OCI-LY1 (cell line): ENCODE measurements at regions not wholly inside any gene's neighbourhood (a gene's known extent, or its start where the extent isn't known, plus 50 kb on each side); places are given as distances from the start of the nearest gene placed in this dataset.
A peak's percentile ranks its signal among the peaks of the same experiment; 100 is the strongest.

Source experiments
- H2AFZ ChIP-seq: fragments of 200-600 bp; sonication (generic), shearing (Covaris generic); 2 replicates; pipeline ENCODE4 v1.6.0; 2014; ENCODE audit warnings: antibody characterized with exemption, mild to moderate bottlenecking, low read length
- H3F3A ChIP-seq: fragments of 200-600 bp; sonication (generic), shearing (Covaris generic); 2 replicates; pipeline ENCODE4 v1.6.0; 2014; ENCODE audit warnings: mild to moderate bottlenecking, antibody characterized with exemption, low read length, moderate library complexity; ENCODE audit not compliant: insufficient read depth
- H3K27ac ChIP-seq: fragments of 200-600 bp; sonication (generic); 2 replicates; pipeline ENCODE4 v1.5.1; 2014; ENCODE audit warnings: low read length, mixed run types, mild to moderate bottlenecking, low read depth; ENCODE audit not compliant: poor library complexity, severe bottlenecking
- H3K27me3 ChIP-seq: fragments of 200-600 bp; sonication (generic); 2 replicates; pipeline ENCODE4 v1.6.0; 2014; ENCODE audit warnings: antibody characterized with exemption, mild to moderate bottlenecking, low read length, moderate library complexity; ENCODE audit not compliant: insufficient read depth
- H3K36me3 ChIP-seq: fragments of 200-600 bp; sonication (generic); 2 replicates; pipeline ENCODE4 v1.6.1; 2014; ENCODE audit warnings: mild to moderate bottlenecking, antibody characterized with exemption, low read length, moderate library complexity, mixed read lengths; ENCODE audit not compliant: insufficient read depth
- H3K4me1 ChIP-seq: fragments of 200-600 bp; sonication (generic); 2 replicates; pipeline ENCODE4 v1.5.1; 2014; ENCODE audit warnings: mild to moderate bottlenecking, low read length, moderate library complexity; ENCODE audit not compliant: insufficient read depth, severe bottlenecking
- H3K4me2 ChIP-seq: fragments of 200-600 bp; sonication (generic), shearing (Covaris generic); 2 replicates; pipeline ENCODE4 v1.6.1; 2014; ENCODE audit warnings: low read length
- H3K4me3 ChIP-seq: fragments of 200-600 bp; sonication (generic); 2 replicates; pipeline ENCODE4 v1.5.1; 2014; ENCODE audit warnings: low read length, low read depth, mild to moderate bottlenecking, mixed read lengths; ENCODE audit not compliant: poor library complexity, severe bottlenecking
- H3K79me2 ChIP-seq: fragments of 200-600 bp; shearing (Covaris generic); 2 replicates; pipeline ENCODE4 v1.6.1; 2016; ENCODE audit warnings: mixed run types, low read length, mixed read lengths; ENCODE audit not compliant: insufficient read depth
- H3K9ac ChIP-seq: fragments of 200-600 bp; sonication (generic), shearing (Covaris generic); 2 replicates; pipeline ENCODE4 v1.6.1; 2014; ENCODE audit warnings: mild to moderate bottlenecking, low read length, mixed read lengths
- H3K9me2 ChIP-seq: fragments of 200-600 bp; sonication (generic), shearing (Covaris generic); 2 replicates; pipeline ENCODE4 v1.6.1; 2014; ENCODE audit warnings: low read depth, mild to moderate bottlenecking, low read length, mixed read lengths
- H3K9me3 ChIP-seq: fragments of 200-600 bp; shearing (Covaris generic); 2 replicates; pipeline ENCODE4 v1.6.1; 2014; ENCODE audit warnings: low read length, mixed read lengths
- H4K20me1 ChIP-seq: fragments of 200-600 bp; sonication (generic), shearing (Covaris generic); 2 replicates; pipeline ENCODE4 v1.6.0; 2016; ENCODE audit warnings: mild to moderate bottlenecking, low read length; ENCODE audit not compliant: insufficient read depth
- EZH2 ChIP-seq: fragments of 200-600 bp; sonication (generic), shearing (Covaris generic); IDR thresholded peaks from 2 replicates; pipeline ENCODE4 v1.8.0; 2017; ENCODE audit warnings: borderline replicate concordance, mixed run types, mild to moderate bottlenecking, antibody characterized with exemption, low read length, moderate library complexity, mixed read lengths
- TF ChIP-seq, protein P1 (sequence below): fragments of 200-600 bp; sonication (generic), shearing (Covaris generic); IDR thresholded peaks from 2 replicates; pipeline ENCODE4 v1.5.1; 2017; ENCODE audit warnings: mild to moderate bottlenecking, antibody characterized with exemption, low read length, moderate library complexity, mixed read lengths

DNA sequence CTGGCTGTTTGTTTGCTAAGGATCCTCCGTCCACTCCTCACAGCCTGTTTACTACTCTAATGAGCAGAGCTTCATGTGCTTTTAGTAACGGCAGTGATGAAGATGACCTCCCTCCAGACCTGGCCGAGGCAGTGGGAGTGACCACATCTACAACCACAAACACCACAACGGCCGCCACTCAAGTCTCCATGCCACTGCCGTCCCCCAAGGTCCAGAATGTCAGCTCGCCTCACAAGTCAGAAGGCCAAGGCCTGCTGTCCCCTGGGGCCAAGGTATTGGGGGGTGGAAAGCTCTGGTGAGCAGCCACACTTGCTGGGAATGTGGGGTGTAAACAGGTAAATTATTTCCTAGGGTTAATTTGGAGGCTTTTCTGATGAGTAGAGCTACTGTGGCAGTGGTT, 926.4 kb downstream of the IPMK start:
- H3K27ac ChIP-seq = no peak overlapping the region
- no peaks in the 10 kb centered on the region for H3K36me3 ChIP-seq
- H3K27me3 ChIP-seq = no peaks in the 10 kb centered on the region
- no peaks in the 10 kb centered on the region for H4K20me1 ChIP-seq
- no peak overlapping the region for H3K4me3 ChIP-seq
- no peaks in the 10 kb centered on the region for H3F3A ChIP-seq
- 0 out of 2 replicates have a peak, but pooled peaks cover 5% of the 10 kb centered on the region for H3K9me3 ChIP-seq
- H3K9ac ChIP-seq = no peak overlapping the region
- H3K4me2 ChIP-seq = no peak overlapping the region
- H3K4me1 ChIP-seq = no peaks in the 10 kb centered on the region
- no peak overlapping the region for H2AFZ ChIP-seq
- no peaks in the 10 kb centered on the region for H3K9me2 ChIP-seq
- no peaks in the 10 kb centered on the region for H3K79me2 ChIP-seq
- TF ChIP-seq, protein P1, sequence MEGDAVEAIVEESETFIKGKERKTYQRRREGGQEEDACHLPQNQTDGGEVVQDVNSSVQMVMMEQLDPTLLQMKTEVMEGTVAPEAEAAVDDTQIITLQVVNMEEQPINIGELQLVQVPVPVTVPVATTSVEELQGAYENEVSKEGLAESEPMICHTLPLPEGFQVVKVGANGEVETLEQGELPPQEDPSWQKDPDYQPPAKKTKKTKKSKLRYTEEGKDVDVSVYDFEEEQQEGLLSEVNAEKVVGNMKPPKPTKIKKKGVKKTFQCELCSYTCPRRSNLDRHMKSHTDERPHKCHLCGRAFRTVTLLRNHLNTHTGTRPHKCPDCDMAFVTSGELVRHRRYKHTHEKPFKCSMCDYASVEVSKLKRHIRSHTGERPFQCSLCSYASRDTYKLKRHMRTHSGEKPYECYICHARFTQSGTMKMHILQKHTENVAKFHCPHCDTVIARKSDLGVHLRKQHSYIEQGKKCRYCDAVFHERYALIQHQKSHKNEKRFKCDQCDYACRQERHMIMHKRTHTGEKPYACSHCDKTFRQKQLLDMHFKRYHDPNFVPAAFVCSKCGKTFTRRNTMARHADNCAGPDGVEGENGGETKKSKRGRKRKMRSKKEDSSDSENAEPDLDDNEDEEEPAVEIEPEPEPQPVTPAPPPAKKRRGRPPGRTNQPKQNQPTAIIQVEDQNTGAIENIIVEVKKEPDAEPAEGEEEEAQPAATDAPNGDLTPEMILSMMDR = no peak
- no peak for TF ChIP-seq EZH2

DNA sequence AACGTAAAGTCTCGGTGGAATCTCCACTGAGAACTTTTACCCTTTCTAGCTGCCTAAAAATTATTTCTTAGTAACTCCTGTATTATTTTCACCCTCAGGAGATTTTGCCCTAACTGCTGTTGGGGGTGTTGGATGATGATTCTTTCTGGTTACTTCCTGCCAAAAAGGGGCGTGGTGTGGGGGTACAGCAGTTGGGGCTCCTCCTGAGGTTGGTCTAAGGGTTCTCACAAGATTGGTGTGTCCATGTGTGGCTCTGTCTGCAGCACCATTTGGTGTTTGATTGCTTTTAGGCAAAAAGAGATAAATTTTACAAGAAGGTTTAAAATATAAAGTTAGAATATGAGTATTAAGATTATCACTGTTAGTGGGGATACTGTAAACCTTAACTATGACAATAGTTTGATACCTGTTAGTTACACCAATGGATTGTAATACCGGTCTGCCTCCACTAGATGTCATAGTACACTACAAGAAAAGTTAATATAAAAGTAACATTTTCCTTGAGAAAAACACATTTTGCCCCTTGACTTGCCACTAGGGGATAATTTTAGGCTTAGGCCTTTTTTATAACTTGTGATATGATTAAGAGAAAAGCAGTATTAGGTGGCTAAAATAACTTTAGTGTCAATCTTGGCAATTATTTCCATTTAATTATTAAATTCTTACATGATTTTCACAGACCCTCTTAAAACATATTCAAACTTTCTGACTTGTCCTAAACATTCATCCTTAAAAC, 928.7 kb downstream of the IPMK start:
- Histone ChIP-seq H3K4me3 (no peak overlapping the region), H3K9me3 (0 out of 2 replicates have a peak, but pooled peaks cover 5% of the 10 kb centered on the region), H3F3A (no peaks in the 10 kb centered on the region), H3K9ac (no peak overlapping the region), H3K36me3 (no peaks in the 10 kb centered on the region), H3K27me3 (no peaks in the 10 kb centered on the region), H4K20me1 (no peaks in the 10 kb centered on the region), H3K27ac (no peak overlapping the region), H2AFZ (no peak overlapping the region), H3K4me2 (no peak overlapping the region), H3K9me2 (no peaks in the 10 kb centered on the region), H3K4me1 (no peaks in the 10 kb centered on the region), H3K79me2 (no peaks in the 10 kb centered on the region)
- TF ChIP-seq EZH2 = no peak
- TF ChIP-seq, protein P1 = peak; percentile 69

DNA sequence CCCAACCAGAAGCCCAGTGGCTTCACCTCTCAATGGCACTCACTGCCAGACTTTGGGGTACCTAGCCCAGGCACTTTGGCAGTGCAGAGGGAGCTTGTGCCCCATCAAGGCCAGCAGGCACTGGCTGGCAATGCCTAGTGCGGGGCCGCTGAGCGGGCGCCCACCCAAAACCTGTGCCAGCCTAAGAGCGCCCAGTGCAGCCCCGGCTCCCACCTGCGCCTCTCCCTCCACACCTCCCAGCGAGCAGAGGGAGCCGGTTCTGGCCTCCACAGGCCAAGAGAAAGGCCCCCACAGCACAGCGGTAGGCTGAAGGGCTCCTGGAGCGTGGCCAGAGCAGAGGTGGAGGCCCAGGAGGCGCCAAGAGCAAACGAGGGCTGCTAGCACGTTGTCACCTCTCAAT, 930.8 kb downstream of the IPMK start:
- H3K27me3 ChIP-seq = no peaks in the 10 kb centered on the region
- no peaks in the 10 kb centered on the region for H3K36me3 ChIP-seq
- H3F3A ChIP-seq = no peaks in the 10 kb centered on the region
- H4K20me1 ChIP-seq = no peaks in the 10 kb centered on the region
- H3K9ac ChIP-seq = no peak overlapping the region
- no peak overlapping the region for H3K4me3 ChIP-seq
- no peak overlapping the region for H2AFZ ChIP-seq
- H3K9me3 ChIP-seq = no peaks in the 10 kb centered on the region
- H3K4me2 ChIP-seq = no peak overlapping the region
- H3K27ac ChIP-seq = no peak overlapping the region
- TF ChIP-seq, protein P1 = no peak
- TF ChIP-seq EZH2 = no peak
- H3K79me2 ChIP-seq = no peaks in the 10 kb centered on the region
- H3K9me2 ChIP-seq = no peaks in the 10 kb centered on the region
- no peaks in the 10 kb centered on the region for H3K4me1 ChIP-seq
